NCI-H510A (cell line): ENCODE measurements at regions not wholly inside any gene's neighbourhood (a gene's known extent, or its start where the extent isn't known, plus 50 kb on each side); places are given as distances from the start of the nearest gene placed in this dataset.

ENCODE experiments used
- DNase-seq: peaks from one replicate; lab custom pipeline; 2025; lab: John Stamatoyannopoulos, UW

- DNase-seq = no peak
Observed at GRCh38 chr9:90098408-90098807, 493.6 kb downstream of the GADD45G start.

GRCh38 chr9:90099262-90099963, 494.6 kb downstream of the GADD45G start:
- DNase-seq = peak; percentile 32

GRCh38 chr9:90100014-90100413, 495.2 kb downstream of the GADD45G start:
- no peak for DNase-seq

GRCh38 chr9:90102292-90102901, 497.6 kb downstream of the GADD45G start:
- peak; percentile 92 for DNase-seq

- DNase-seq = no peak
Observed at GRCh38 chr9:90103771-90104170, 499.0 kb downstream of the GADD45G start.

GRCh38 chr9:90105773-90106172, 501.0 kb downstream of the GADD45G start:
- no peak for DNase-seq

GRCh38 chr9:90107040-90107725, 502.4 kb downstream of the GADD45G start:
- peak; percentile 67 for DNase-seq

- DNase-seq = no peak
Observed at GRCh38 chr9:90107726-90108655, 503.2 kb downstream of the GADD45G start.

- DNase-seq = no peak
Observed at GRCh38 chr9:90112788-90113187, 508.0 kb downstream of the GADD45G start.

- no peak for DNase-seq
Observed at GRCh38 chr9:90114641-90115425, 510.0 kb downstream of the GADD45G start.

GRCh38 chr9:90121762-90122161, 517.0 kb downstream of the GADD45G start:
- DNase-seq = no peak

- peak; percentile 26 for DNase-seq
Observed at GRCh38 chr9:90124961-90125360, 517.7 kb downstream of the DIRAS2 start.

- no peak for DNase-seq
Observed at GRCh38 chr9:90127923-90128322, 514.7 kb downstream of the DIRAS2 start.

GRCh38 chr9:90128587-90129190, 513.9 kb downstream of the DIRAS2 start:
- no peak for DNase-seq

- no peak for DNase-seq
Observed at GRCh38 chr9:90129446-90129845, 513.2 kb downstream of the DIRAS2 start.

- no peak for DNase-seq
Observed at GRCh38 chr9:90131568-90131967, 511.1 kb downstream of the DIRAS2 start.

GRCh38 chr9:90132866-90133265, 509.8 kb downstream of the DIRAS2 start:
- DNase-seq = no peak

GRCh38 chr9:90137801-90138200, 504.8 kb downstream of the DIRAS2 start:
- DNase-seq = peak; percentile 62

- DNase-seq = no peak
Observed at GRCh38 chr9:90140131-90140818, 502.3 kb downstream of the DIRAS2 start.

GRCh38 chr9:90141723-90142122, 500.9 kb downstream of the DIRAS2 start:
- DNase-seq = no peak
